Right cardiac atrium (tissue), 5 donors: ENCODE measurements at regions not wholly inside any gene's neighbourhood (a gene's known extent, or its start where the extent isn't known, plus 50 kb on each side); places are given as distances from the start of the nearest gene placed in this dataset.

ENCODE experiments used
- ATAC-seq, 2 donors: fragments of 200-7000 bp; cut with Tn5 transposase; one replicate each; pipeline versions ENCODE4 v1.8.0 to v1.9.1; 2020; ENCODE audit warnings: moderate library complexity in 2 of 2, mild to moderate bottlenecking in 1 of 2
- DNase-seq, 3 donors: peaks; one replicate each; pipeline ENCODE4 v3.0.0-alpha.2; 2020
- H3K27ac ChIP-seq: one replicate; pipeline ENCODE4 v1.5.1; 2013; ENCODE audit warnings: mild to moderate bottlenecking, low read length, control low read depth, moderate library complexity
- H3K27me3 ChIP-seq: one replicate; pipeline ENCODE4 v1.6.1; 2013; ENCODE audit not compliant: control insufficient read depth, insufficient read depth
- H3K4me1 ChIP-seq: one replicate; pipeline ENCODE4 v1.6.1; 2013; ENCODE audit warnings: low read length; ENCODE audit not compliant: control insufficient read depth, insufficient read depth
- H3K4me3 ChIP-seq: one replicate; pipeline ENCODE4 v1.5.1; 2013; ENCODE audit warnings: low read length, control low read depth
- H3K9me3 ChIP-seq: one replicate; pipeline ENCODE4 v1.6.1; 2013; ENCODE audit warnings: low read length; ENCODE audit not compliant: control insufficient read depth
- WGBS: extraction: QIAGEN DNeasy Blood & Tissue Kit; methylation state at CpG from one replicate; pipeline ENCODE4 v1.1.7; 2013; 5-methylcytosine and 5-hydroxymethylcytosine counted together
- intact Hi-C, 4 donors: fragments of 100-400 bp; cut with DNase I; formaldehyde crosslinking; loops; one replicate each; pipeline versions ENCODE4 v1.11.0 to v1.14.0; 2022 to 2023
- donor health status: healthy with polysubstance abuse.
- donor health status: DM: no; HTN: yes; CAD: no.
- donor health status: DM: no; HTN: no; CAD: no.
- donor health status: DM: no; HTN: yes; CAD: no; lungs with severe emphysema.
- donor health status: DM: yes; HTN: yes; CAD: no.

DNA sequence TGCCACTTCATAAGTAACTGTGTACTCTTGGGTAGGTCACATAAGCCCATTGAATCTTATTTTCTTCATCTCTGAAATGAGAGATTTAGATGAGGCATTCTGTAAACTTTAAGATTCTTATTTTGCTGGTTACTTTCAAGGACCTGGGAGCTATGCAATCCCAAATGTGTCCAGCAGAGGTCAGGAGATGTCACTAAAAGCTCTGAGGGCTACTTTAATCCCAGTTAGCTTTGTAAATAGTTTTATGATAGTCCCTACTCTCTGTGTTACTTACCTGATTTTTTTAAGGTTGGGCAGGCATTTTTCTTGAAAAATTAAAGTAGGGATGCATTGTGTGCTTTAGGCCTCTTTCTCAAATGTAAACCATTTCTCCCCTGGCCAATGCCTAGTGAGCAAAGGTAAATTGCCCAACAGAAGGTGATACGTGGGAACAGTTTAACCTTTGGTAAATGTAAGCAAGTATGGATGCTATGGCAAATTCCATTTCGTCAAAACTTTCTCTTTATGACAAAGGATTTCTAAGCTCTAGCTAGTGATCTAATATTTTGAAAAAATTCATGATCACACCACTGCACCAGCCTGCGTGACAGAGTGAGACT is 57.1 kb upstream of the WSB1 start:
- WGBS: 60% methylated on average over 3 of the region's 3 CpGs

DNA sequence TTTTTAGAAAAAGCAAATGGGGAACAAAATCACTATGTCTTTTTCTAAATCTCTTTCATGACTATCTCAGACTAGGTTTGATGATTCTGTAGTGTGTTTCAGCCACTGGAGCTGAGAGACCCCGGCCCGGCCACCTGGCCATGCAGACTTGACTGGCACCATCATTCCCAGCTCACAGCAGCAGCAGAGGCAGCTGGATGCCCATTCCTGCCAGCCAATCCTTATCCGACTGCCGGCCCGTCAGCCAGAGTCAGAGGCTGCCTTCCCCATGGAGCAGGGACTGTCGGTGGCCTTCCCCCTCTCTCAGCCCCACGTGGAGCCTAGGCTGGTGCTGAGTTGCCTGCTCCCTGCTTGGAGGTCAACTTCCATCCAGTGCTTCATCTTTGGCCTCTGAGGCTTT is 56.0 kb upstream of the WSB1 start:
- Histone ChIP-seq H3K9me3 (no peaks in the 10 kb centered on the region), H3K4me3 (no peak overlapping the region), H3K27me3 (no peaks in the 10 kb centered on the region), H3K27ac (no peak overlapping the region), H3K4me1 (peaks cover 4% of the 10 kb centered on the region)
- DNase-seq: peak in 1 of 3 donors; percentile 34
- no peak for ATAC-seq
- WGBS: 87% methylated on average over 7 of the region's 7 CpGs
- intact Hi-C loops: loop anchor here (2.0 to 10.0 kb wide), 6 partner anchors 95 to 417 kb away; no protein-coding TSS in a partner anchor

More for the DNA sequence above, 57.1 kb upstream of the WSB1 start:
- no peaks in the 10 kb centered on the region for H3K27me3 ChIP-seq
- peak; percentile 67 to 85 (median 68) for DNase-seq
- H3K4me3 ChIP-seq: no peak overlapping the region
- ATAC-seq: peak; percentile 53 to 62
- H3K27ac ChIP-seq: no peak overlapping the region
- peaks cover 4% of the 10 kb centered on the region for H3K4me1 ChIP-seq
- no peaks in the 10 kb centered on the region for H3K9me3 ChIP-seq
- intact Hi-C loops: loop anchor here (2.0 to 10.0 kb wide), 6 partner anchors 96 to 418 kb away; no protein-coding TSS in a partner anchor

DNA sequence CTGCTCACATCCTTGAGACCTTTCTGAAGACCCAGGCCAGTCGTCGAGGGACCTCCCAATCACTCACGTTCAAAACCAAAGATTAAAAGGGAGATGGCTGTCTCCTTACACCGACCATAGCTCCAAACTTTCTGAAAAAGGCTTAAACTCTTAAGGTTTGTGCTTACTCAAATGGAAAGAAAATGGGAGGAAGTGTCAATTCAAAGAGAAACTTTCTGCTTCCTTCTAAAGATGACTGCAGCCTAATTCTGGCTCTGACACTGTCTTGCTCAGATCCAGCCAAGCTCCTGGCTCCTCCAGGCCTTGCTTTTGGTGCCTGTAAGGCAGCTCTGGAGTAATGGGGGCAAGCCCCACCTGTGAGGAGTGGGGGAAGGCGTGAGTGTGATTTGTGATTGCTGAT is 54.9 kb upstream of the WSB1 start:
- no peak for DNase-seq
- no peaks in the 10 kb centered on the region for H3K27me3 ChIP-seq
- no peaks in the 10 kb centered on the region for H3K9me3 ChIP-seq
- no peak overlapping the region for H3K4me3 ChIP-seq
- WGBS: 68% methylated on average over 5 of the region's 5 CpGs
- peaks cover 4% of the 10 kb centered on the region for H3K4me1 ChIP-seq
- H3K27ac ChIP-seq: no peak overlapping the region
- no peak for ATAC-seq
- intact Hi-C loops: loop anchor here in 3 of 4 donors (2.0 to 10.0 kb wide), 5 partner anchors 108 to 416 kb away; no protein-coding TSS in a partner anchor

DNA sequence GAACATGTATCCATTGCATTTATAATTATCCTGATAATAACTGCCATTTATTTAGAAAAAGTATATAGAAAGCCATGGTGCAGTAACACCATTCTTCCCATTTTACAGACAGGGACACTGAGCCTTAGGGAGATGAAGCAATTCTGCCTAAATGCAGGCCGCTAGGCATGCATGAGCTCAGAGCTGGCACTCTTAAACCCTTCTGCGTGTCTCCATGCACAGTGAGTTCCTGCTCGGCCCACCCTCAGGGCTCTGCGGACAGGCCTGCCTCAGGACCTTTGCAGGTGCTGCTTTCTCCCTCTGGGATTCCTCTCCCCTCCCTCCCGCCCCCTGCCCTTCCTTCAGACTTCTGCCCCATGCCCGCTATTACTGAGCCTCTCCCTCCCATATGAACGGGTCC is 54.3 kb upstream of the WSB1 start:
- Histone ChIP-seq H3K27ac (no peak overlapping the region), H3K9me3 (no peaks in the 10 kb centered on the region), H3K27me3 (no peaks in the 10 kb centered on the region), H3K4me3 (no peak overlapping the region), H3K4me1 (peaks cover 6% of the 10 kb centered on the region)
- intact Hi-C loops: loop anchor here in 3 of 4 donors (2.0 to 10.0 kb wide), 5 partner anchors 108 to 415 kb away; no protein-coding TSS in a partner anchor
- 80% methylated on average over 7 of the region's 7 CpGs for WGBS
- DNase-seq: peak in 1 of 3 donors; percentile 56
- no peak for ATAC-seq

DNA sequence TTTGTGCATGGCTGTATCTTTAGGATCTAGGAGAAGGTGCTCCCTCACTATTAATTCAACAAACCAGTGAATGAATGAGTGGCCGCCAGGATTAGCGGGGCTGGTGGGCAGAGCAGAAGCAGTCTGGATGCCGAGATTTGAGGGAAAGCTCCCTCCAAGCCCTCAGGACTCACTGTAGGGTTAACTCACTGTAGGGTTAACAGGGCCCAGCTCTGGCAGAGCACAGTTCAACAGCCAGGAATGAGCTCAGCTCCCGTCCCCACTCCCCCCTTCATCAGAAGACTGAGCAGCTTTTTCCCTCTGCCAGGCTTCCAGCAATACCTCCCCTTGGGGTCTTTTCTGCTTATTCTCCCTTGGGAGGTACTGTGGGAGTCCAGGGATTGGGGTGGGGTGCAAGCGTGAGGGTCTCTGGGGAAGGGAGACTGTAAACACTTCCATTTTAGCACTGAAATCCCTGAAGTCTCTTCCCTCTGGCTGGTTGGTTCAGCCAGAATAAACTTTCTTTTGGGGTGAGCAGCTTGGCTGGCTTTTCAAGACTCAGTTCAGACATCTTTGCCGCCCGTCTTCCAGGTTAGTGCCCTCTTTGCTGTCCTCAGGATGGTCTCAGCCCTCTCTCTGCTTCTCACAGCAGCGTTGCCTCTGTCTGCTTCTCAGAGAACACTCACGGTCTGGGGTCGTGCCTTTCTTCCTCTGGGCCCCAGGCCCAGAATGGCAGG is 53.7 kb upstream of the WSB1 start:
- Histone ChIP-seq H3K27ac (peak overlapping the region; percentile 8), H3K4me1 (peaks cover 6% of the 10 kb centered on the region), H3K4me3 (no peak overlapping the region), H3K9me3 (no peaks in the 10 kb centered on the region), H3K27me3 (no peaks in the 10 kb centered on the region)
- intact Hi-C loops: loop anchor here (5.0 to 10.0 kb wide), 6 partner anchors 55 to 412 kb away; partner anchors contain the start of genes WSB1 (in 3 of the 4) and KSR1 (in 1 of the 4)
- no peak for ATAC-seq
- 59% methylated on average over 10 of the region's 10 CpGs for WGBS
- DNase-seq: peak in 1 of 3 donors; percentile 49

GRCh38 chr17:27240802-27241155 is 53.1 kb upstream of the WSB1 start:
- Histone ChIP-seq H3K9me3 (no peaks in the 10 kb centered on the region), H3K27me3 (no peaks in the 10 kb centered on the region), H3K4me1 (peaks cover 8% of the 10 kb centered on the region), H3K4me3 (no peak overlapping the region), H3K27ac (peak overlapping the region; percentile 8)
- DNase-seq (no peak), ATAC-seq (no peak)
- WGBS: 69% methylated on average over 5 of the region's 5 CpGs
- intact Hi-C loops: loop anchor here (5.0 to 10.0 kb wide), 6 partner anchors 54 to 412 kb away; partner anchors contain the start of genes WSB1 (in 3 of the 4) and KSR1 (in 1 of the 4)

GRCh38 chr17:27241346-27241946 is 52.5 kb upstream of the WSB1 start:
- H3K27ac ChIP-seq: no peak overlapping the region
- intact Hi-C loops: loop anchor here (5.0 to 10.0 kb wide), 6 partner anchors 53 to 411 kb away; partner anchors contain the start of genes WSB1 (in 3 of the 4) and KSR1 (in 1 of the 4)
- WGBS: 54% methylated on average over 5 of the region's 5 CpGs
- DNase-seq (no peak), ATAC-seq (no peak)
- H3K9me3 ChIP-seq: no peaks in the 10 kb centered on the region
- H3K4me3 ChIP-seq: no peak overlapping the region
- H3K27me3 ChIP-seq: no peaks in the 10 kb centered on the region
- peaks cover 8% of the 10 kb centered on the region for H3K4me1 ChIP-seq

DNA sequence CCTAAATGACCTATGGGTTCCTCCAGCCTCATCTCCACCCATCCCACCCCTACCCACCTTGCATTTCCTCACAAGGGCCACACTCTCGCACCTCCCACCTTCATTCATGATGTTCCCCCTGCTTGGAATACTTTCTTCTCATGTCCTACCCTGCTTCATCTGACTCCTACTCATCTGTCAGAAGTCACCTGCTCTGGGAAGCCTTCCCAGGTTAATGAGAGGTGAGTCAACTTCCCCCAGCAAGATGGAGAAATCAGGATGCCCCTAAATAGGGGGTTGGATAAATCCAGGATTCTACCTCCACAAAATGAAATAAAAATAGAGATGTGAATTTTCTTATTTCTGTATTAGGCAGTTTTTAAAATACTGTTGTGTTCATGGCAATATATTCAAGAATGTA is 51.0 kb upstream of the WSB1 start:
- WGBS: 93% methylated on average over 1 of the region's 1 CpG
- Histone ChIP-seq H3K4me1 (peaks cover 13% of the 10 kb centered on the region), H3K27ac (no peak overlapping the region), H3K27me3 (no peaks in the 10 kb centered on the region), H3K9me3 (no peaks in the 10 kb centered on the region), H3K4me3 (no peak overlapping the region)
- DNase-seq: no peak
- intact Hi-C loops: loop anchor here (5.0 to 10.0 kb wide), 6 partner anchors 52 to 409 kb away; partner anchors contain the start of genes WSB1 (in 3 of the 4) and KSR1 (in 1 of the 4)
- no peak for ATAC-seq

- no peak for DNase-seq
- peaks cover 13% of the 10 kb centered on the region for H3K4me1 ChIP-seq
- peak overlapping the region; percentile 93 for H3K27ac ChIP-seq
- H3K27me3 ChIP-seq: no peaks in the 10 kb centered on the region
- H3K4me3 ChIP-seq: no peak overlapping the region
- H3K9me3 ChIP-seq: no peaks in the 10 kb centered on the region
- ATAC-seq: no peak
- intact Hi-C loops: loop anchor here (2.0 to 10.0 kb wide), 7 partner anchors 51 to 408 kb away; partner anchors contain the start of genes WSB1 (in 3 of the 4) and KSR1 (in 1 of the 4)
- 90% methylated on average over 7 of the region's 7 CpGs for WGBS
Observed at GRCh38 chr17:27244011-27244410, 49.9 kb upstream of the WSB1 start.
